Esophagus (tissue), 2 donors: ENCODE measurements at regions not wholly inside any gene's neighbourhood (a gene's known extent, or its start where the extent isn't known, plus 50 kb on each side); places are given as distances from the start of the nearest gene placed in this dataset.

Experiments used
- H3K27ac ChIP-seq, 2 donors: one replicate each; pipeline ENCODE4 v1.5.1; 2013; ENCODE audit warnings: low read depth in 2 of 2, mild to moderate bottlenecking in 2 of 2, inconsistent platforms in 1 of 2, low read length in 1 of 2, moderate library complexity in 1 of 2
- H3K27me3 ChIP-seq, 2 donors: one replicate each; pipeline ENCODE4 v1.6.1; 2013; ENCODE audit warnings: low read length in 2 of 2, control low read depth in 1 of 2, mild to moderate bottlenecking in 1 of 2; ENCODE audit not compliant: insufficient read depth in 2 of 2, control insufficient read depth in 1 of 2
- H3K36me3 ChIP-seq, 2 donors: one replicate each; pipeline ENCODE4 v1.6.1; 2013; ENCODE audit warnings: low read length in 1 of 2; ENCODE audit not compliant: control insufficient read depth in 2 of 2, insufficient read depth in 2 of 2
- H3K4me1 ChIP-seq, 2 donors: one replicate each; pipeline ENCODE4 v1.6.1; 2013; ENCODE audit warnings: low read length in 1 of 2; ENCODE audit not compliant: control insufficient read depth in 2 of 2, insufficient read depth in 2 of 2
- H3K4me3 ChIP-seq, 2 donors: one replicate each; pipeline ENCODE4 v1.5.1; 2013; ENCODE audit warnings: low read length in 2 of 2, mild to moderate bottlenecking in 2 of 2, low read depth in 1 of 2, moderate library complexity in 1 of 2
- H3K9me3 ChIP-seq, 2 donors: one replicate each; pipeline ENCODE4 v1.6.1; 2013; ENCODE audit warnings: mild to moderate bottlenecking in 2 of 2, low read depth in 1 of 2, low read length in 1 of 2, moderate library complexity in 1 of 2; ENCODE audit not compliant: control insufficient read depth in 2 of 2, insufficient read depth in 1 of 2
- WGBS, 2 donors: extraction: QIAGEN DNeasy Blood & Tissue Kit; methylation state at CpG; one replicate each; pipeline ENCODE4 v1.1.7; 2013; 5-methylcytosine and 5-hydroxymethylcytosine counted together
- donor health status: healthy with polysubstance abuse.
- donor health status: Bipolar disorder and iron deficiency.

DNA sequence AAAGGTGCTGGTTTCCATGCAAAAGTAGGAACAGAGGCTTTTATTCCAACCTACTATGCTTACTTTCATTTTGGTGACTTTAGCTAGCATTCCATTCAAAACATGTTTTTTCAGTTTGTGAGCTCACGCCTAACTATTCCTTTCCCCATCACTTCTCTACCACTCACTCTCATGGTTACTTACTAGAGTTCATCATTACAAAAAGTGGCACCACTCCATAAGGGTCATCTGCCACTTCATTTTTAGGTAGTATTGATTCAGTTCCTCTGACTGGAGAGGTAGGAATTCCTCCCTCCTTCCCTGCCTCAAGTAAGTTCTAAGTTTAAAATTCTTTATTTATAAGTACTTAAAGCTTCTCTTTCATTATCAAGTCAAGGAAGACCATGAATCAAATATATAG lies 543.1 kb downstream of the HTR7 start:
- no peaks in the 10 kb centered on the region for H3K27me3 ChIP-seq
- no peaks in the 10 kb centered on the region for H3K36me3 ChIP-seq
- no peak overlapping the region for H3K4me3 ChIP-seq
- 86 to 89% methylated on average over 1 of the region's 1 CpG for WGBS, 2 donors
- H3K4me1 ChIP-seq = peaks cover 0 to 3% of the 10 kb centered on the region in 2 donors
- H3K9me3 ChIP-seq = no peaks in the 10 kb centered on the region
- H3K27ac ChIP-seq = no peak overlapping the region

DNA sequence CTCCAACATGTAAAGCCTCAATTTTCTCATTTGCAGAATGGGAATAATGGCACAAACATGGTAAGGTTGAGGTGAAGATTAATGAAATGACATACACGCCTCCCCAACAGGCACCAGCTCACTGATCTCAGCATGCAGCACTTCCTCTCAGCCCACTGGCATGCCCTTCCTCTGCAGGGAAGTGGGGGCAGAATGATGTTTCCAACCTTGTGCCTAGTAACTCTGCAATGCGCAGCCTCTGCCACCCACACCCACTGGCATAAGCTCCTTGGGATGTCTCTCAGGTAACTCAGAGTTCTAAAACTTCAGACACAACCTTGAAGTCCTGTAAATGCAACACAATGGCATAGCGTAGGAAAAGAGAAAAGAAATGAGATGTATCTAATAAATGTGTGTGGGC lies 540.7 kb downstream of the HTR7 start:
- H3K9me3 ChIP-seq = no peaks in the 10 kb centered on the region
- no peak overlapping the region for H3K4me3 ChIP-seq
- no peak overlapping the region for H3K27ac ChIP-seq
- H3K4me1 ChIP-seq = peaks cover 0 to 3% of the 10 kb centered on the region in 2 donors
- WGBS, 2 donors = 91 to 93% methylated on average over 3 of the region's 3 CpGs
- H3K36me3 ChIP-seq = no peaks in the 10 kb centered on the region
- H3K27me3 ChIP-seq = no peaks in the 10 kb centered on the region

DNA sequence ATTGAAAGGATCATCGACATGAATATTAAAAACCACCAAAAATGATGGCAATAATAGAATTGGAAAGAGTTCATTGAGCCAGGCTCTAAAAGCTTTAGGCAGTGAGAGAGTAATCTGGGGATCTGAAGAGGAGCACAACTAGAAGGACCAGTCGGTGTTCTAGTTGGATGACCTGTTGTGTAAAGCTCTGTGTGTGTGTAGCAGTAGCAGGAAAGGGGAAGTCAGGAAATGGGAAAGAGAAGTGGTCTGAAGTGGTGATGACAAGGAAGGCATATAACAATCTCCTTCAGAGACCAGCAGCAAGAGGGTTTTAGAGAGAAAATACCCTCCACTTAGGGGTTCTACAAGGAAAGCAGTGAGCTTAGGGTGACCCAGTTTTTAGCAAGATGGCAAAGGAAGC lies 539.2 kb downstream of the HTR7 start:
- Histone ChIP-seq H3K27ac (no peak overlapping the region), H3K27me3 (no peaks in the 10 kb centered on the region), H3K36me3 (no peaks in the 10 kb centered on the region), H3K4me1 (peaks cover 0 to 3% of the 10 kb centered on the region in 2 donors), H3K4me3 (no peak overlapping the region), H3K9me3 (no peaks in the 10 kb centered on the region)
- WGBS, 2 donors = 58 to 61% methylated on average over 2 of the region's 2 CpGs

DNA sequence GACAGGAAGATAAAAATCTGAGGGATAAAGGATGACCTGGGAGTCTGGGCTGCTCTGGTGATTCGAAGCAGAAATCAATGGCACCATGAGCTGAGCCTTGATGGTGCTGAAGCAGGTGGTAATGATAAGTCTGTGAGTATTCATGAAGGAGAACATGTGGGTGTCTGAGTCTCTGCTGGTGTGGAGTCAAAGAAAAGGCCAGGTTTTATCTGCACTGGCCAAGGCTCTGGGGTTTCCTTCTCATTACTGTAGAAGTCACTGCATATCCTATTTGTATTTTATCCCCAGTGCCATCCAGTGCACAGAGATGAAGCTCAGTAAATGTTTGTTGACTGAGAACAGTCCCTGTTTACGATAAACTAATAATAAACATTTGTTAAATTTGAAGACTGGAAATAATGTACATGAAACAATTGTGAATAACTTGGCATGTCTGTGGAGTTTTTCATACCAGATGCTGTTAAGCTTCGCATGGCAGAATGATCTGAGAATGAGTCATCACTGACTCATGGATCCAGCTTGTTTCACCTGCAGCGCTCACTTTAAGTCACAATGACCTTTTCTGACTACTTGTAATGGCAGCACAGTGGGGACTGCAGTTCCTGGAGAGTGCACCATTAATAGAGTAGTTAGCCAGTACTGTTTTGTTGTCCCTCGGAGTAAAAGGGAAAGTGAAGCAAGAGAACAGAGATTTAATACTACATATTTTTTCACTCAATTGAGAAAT lies 538.5 kb downstream of the HTR7 start:
- 39% methylated on average over 5 of the region's 5 CpGs for WGBS, 2 donors
- Histone ChIP-seq H3K4me1 (peaks cover 0 to 3% of the 10 kb centered on the region in 2 donors), H3K27ac (peak overlapping the region in 1 of 2 donors; percentile 55), H3K27me3 (no peaks in the 10 kb centered on the region), H3K4me3 (no peak overlapping the region), H3K9me3 (no peaks in the 10 kb centered on the region), H3K36me3 (no peaks in the 10 kb centered on the region)

DNA sequence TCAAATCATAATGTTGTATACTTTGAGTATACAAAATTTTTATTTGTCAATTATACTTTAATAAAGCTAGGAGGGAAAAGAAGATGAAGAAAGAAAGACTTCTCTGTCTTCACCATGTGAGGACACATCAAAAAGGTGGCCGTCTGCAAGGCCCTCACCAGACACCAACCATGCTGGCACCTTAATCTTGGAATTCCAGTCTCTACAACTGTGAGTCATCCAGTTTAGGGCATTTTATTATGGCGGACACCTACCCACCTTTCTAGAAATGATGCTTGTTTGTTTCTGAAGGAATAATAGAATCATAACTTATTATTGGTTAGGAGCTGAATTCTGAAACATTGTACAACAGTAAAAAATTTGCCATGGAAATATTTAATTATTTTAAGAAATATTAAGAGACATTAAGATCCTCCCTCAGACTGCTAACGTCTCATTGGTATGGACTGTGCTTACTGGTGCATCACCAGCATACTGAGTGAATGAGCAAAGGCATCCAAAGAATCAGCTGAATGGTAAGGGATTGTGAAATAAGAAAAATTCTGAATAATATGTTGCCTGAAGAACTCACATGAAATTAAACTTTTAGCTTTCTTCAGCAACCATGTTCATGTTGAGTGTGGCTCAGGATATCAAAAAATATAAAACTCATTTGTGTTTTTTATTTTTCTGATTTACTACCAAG lies 536.6 kb downstream of the HTR7 start:
- H3K9me3 ChIP-seq = no peaks in the 10 kb centered on the region
- no peaks in the 10 kb centered on the region for H3K27me3 ChIP-seq
- no peak overlapping the region for H3K4me3 ChIP-seq
- WGBS, 2 donors = 90 to 91% methylated on average over 3 of the region's 3 CpGs
- peaks cover 0 to 3% of the 10 kb centered on the region in 2 donors for H3K4me1 ChIP-seq
- no peaks in the 10 kb centered on the region for H3K36me3 ChIP-seq
- no peak overlapping the region for H3K27ac ChIP-seq

DNA sequence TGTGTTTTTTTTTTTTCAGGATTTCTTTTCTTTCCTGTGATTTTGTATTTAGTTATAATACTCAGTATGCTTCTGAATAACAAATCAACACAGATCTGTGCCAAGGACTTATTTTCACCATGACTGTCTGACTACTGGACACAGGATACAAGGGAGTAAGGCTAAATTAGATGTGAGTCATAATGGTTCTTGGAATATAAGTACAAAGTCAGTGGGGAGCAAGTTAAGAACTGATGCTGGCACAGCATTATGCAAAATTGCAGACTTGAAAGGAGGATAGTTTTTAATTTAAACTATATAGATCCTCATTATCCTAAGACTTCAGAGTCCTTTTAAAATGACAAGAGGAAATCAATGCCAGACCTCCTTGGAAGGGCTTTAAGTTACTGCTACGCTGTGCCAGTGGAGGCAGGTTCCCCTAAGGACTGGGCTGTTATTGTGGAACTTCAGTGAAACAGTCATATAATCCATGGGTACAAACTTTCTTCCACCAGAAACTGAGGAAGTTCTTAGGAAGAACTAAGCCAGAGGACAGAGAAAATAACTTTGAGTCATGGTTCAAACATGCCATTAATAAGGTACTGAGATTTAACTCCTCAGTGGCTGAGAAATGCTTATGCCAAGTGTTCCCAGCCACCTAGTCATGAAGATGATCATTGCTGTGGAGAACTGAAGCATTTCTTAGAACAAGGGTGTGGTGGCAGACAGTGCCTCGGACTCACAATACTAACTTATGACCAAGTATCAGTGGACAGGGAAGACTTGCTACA lies 531.2 kb downstream of the HTR7 start:
- Histone ChIP-seq H3K9me3 (no peaks in the 10 kb centered on the region), H3K36me3 (no peaks in the 10 kb centered on the region), H3K27me3 (no peaks in the 10 kb centered on the region), H3K4me1 (no peaks in the 10 kb centered on the region), H3K4me3 (no peak overlapping the region), H3K27ac (no peak overlapping the region)
- WGBS, 2 donors = 66 to 86% methylated on average over 2 of the region's 2 CpGs

DNA sequence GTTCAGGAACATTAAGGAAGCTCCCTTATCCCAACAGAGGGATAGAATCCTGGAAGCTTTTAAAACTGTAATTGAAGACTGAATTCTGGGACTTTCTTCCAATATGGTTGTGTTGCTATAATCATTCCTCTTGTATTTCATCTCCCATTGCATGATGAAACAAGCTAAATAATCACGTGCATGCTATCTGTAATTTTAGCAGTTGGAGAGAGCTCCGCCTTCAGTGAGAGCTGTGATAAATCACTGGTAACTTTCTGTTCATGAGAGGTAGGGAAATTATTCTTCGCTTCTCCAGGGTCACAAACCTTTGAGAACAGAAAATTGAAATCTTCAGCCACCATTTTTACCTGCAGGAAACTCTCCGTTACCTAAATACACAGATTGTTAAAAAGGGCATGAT lies 530.2 kb downstream of the HTR7 start:
- H3K9me3 ChIP-seq = no peaks in the 10 kb centered on the region
- H3K4me1 ChIP-seq = no peaks in the 10 kb centered on the region
- H3K27ac ChIP-seq = no peak overlapping the region
- no peak overlapping the region for H3K4me3 ChIP-seq
- no peaks in the 10 kb centered on the region for H3K27me3 ChIP-seq
- H3K36me3 ChIP-seq = no peaks in the 10 kb centered on the region
- 66 to 77% methylated on average over 4 of the region's 4 CpGs for WGBS, 2 donors

DNA sequence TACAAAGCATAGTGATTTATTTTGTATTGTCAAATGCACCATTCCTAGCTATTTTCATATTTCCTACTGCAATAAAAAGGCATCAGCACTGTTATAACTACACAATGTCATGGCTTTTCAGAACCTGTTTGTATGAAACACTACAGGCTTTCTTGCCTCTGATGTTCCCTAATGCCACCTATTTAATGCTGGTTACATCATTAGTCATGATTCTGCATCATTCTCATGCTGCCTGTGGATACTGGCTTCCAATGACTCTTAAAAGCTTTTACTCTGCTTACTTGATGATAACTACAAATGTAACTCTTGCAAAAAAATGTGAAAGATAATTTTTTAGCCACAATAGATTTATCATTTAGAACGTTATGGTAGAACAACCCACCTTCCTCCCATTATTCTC lies 529.4 kb downstream of the HTR7 start:
- Histone ChIP-seq H3K4me1 (no peaks in the 10 kb centered on the region), H3K27ac (no peak overlapping the region), H3K4me3 (no peak overlapping the region), H3K27me3 (no peaks in the 10 kb centered on the region), H3K9me3 (no peaks in the 10 kb centered on the region), H3K36me3 (no peaks in the 10 kb centered on the region)
- 71 to 84% methylated on average over 1 of the region's 1 CpG for WGBS, 2 donors

DNA sequence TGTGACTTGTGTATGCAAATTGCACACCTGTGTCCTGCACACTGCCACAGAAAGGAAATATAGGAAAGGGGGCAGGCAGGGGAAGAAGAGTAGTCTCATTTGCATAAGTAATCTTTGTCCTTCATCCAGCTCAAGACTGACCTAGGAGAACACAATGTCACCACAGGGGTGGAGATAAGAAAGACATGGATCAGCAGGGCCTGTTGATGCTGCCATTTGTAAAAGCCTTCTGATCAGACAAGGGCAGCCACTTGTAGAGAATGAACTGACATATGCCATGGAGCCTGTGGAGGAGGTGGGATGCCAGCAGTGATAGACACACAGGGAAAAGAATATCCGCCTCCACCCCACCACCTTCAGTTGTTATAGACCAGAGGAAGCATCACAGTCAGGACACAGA lies 528.9 kb downstream of the HTR7 start:
- H3K36me3 ChIP-seq = no peaks in the 10 kb centered on the region
- H3K4me3 ChIP-seq = no peak overlapping the region
- H3K27me3 ChIP-seq = no peaks in the 10 kb centered on the region
- H3K27ac ChIP-seq = no peak overlapping the region
- no peaks in the 10 kb centered on the region for H3K9me3 ChIP-seq
- 94 to 100% methylated on average over 1 of the region's 1 CpG for WGBS, 2 donors
- no peaks in the 10 kb centered on the region for H3K4me1 ChIP-seq
